Heart right ventricle (tissue), 16 donors: ENCODE measurements at regions not wholly inside any gene's neighbourhood (a gene's known extent, or its start where the extent isn't known, plus 50 kb on each side); places are given as distances from the start of the nearest gene placed in this dataset.

Source experiments
- ATAC-seq, 8 donors: fragments of 200-7000 bp; cut with Tn5 transposase; one replicate each; pipeline ENCODE4 v1.9.1; 2020; ENCODE audit warnings: mild to moderate bottlenecking in 8 of 8, moderate library complexity in 8 of 8, moderate number of reproducible peaks in 1 of 8
- DNase-seq, 2 donors: peaks; one replicate each; pipeline ENCODE4 v3.0.0-alpha.2; 2020
- H3K27ac ChIP-seq, 10 donors: fragments of 200-600 bp; sonication (generic) in 2 of 10; one replicate each; pipeline versions ENCODE4 v1.5.0 to v1.8.0; 2020 to 2022; ENCODE audit warnings: mild to moderate bottlenecking in 3 of 10
- H3K27me3 ChIP-seq, 7 donors: fragments of 200-600 bp; one replicate each; pipeline ENCODE4 v1.8.0; 2021 to 2022; ENCODE audit warnings: mild to moderate bottlenecking in 2 of 7
- H3K36me3 ChIP-seq, 9 donors: fragments of 200-600 bp; sonication (generic) in 1 of 9; one replicate each; pipeline versions ENCODE4 v1.5.0 to v1.8.0; 2020 to 2022; ENCODE audit warnings: mild to moderate bottlenecking in 2 of 9
- H3K4me1 ChIP-seq, 9 donors: fragments of 200-600 bp; sonication (generic) in 1 of 9; one replicate each; pipeline versions ENCODE4 v1.5.0 to v1.8.0; 2020 to 2022; ENCODE audit warnings: mild to moderate bottlenecking in 4 of 9
- H3K4me3 ChIP-seq, 10 donors: fragments of 200-600 bp; sonication (generic) in 2 of 10; one replicate each; pipeline versions ENCODE4 v1.5.0 to v1.8.0; 2020 to 2022; ENCODE audit warnings: mild to moderate bottlenecking in 7 of 10, moderate library complexity in 2 of 10
- H3K9me3 ChIP-seq, 11 donors: fragments of 200-600 bp in 10 of 11; sonication (generic) in 2 of 11; one replicate each; pipeline versions ENCODE4 v1.5.0 to v1.8.0; 2013 to 2022; ENCODE audit warnings: mild to moderate bottlenecking in 2 of 11, control low read depth in 1 of 11, moderate library complexity in 1 of 11
- whole genome bisulfite sequencing, 2 donors: extraction: QIAGEN DNeasy Blood & Tissue Kit; methylation state at CpG; one replicate each; pipeline ENCODE4 v1.1.7; 2013; ENCODE audit warnings: inconsistent platforms in 1 of 2; 5-methylcytosine and 5-hydroxymethylcytosine counted together
- intact Hi-C, 10 donors: fragments of 100-400 bp; cut with DNase I; formaldehyde crosslinking; loops; one replicate each; pipeline versions ENCODE4 v1.11.1 to v1.14.2; 2022
- TF ChIP-seq, protein P1 (sequence below), 9 donors: fragments of 200-600 bp; sonication (generic) in 2 of 9; IDR thresholded peaks; one replicate each; pipeline versions ENCODE4 v1.5.0 to v1.8.0; 2021 to 2022; ENCODE audit warnings: antibody characterized with exemption in 9 of 9, mild to moderate bottlenecking in 5 of 9, moderate library complexity in 1 of 9
- donor health status: Arrhythmogenic right ventricular cardiomyopathy.
- donor health status: ischemic (EF 13 %, LVEDD 7.1; RV severe dilation, severe dysfunction).
- donor health status: healthy with polysubstance abuse.
- donor health status: DM: no; HTN: yes; CAD: no.
- donor health status: DM: no; HTN: no; CAD: no.
- donor health status: ischemic (EF 25% LVEDD 6.9; RV normal size, moderate dysfunction).
- donor health status: ischemic (EF 25% LVEDD 5.7; RV mildly dilated, moderate dysfunction).
- donor health status: healthy.
- donor health status: DM: yes; HTN: yes; CAD: no.
- donor health status: Ischemic cardiomyopathy.
- donor health status: ischemic (EF 35%, LVEDD 5.7; RV mildly dilated, moderate dysfunction).
- donor health status: nonischemic (EF 11% LVEDD 7.7; RV severe dilation, severe dysfunction).
- donor health status: DM: yes; HTN: yes; CAD: no.
- donor health status: PGD.
- donor health status: ischemic (EF 29% LVEDD 5.4; RV normal size, mild dysfunction).
- donor health status: nonischemic (EF 23%, LVEDD 6.1; RV moderate dilation, normal function).

DNA sequence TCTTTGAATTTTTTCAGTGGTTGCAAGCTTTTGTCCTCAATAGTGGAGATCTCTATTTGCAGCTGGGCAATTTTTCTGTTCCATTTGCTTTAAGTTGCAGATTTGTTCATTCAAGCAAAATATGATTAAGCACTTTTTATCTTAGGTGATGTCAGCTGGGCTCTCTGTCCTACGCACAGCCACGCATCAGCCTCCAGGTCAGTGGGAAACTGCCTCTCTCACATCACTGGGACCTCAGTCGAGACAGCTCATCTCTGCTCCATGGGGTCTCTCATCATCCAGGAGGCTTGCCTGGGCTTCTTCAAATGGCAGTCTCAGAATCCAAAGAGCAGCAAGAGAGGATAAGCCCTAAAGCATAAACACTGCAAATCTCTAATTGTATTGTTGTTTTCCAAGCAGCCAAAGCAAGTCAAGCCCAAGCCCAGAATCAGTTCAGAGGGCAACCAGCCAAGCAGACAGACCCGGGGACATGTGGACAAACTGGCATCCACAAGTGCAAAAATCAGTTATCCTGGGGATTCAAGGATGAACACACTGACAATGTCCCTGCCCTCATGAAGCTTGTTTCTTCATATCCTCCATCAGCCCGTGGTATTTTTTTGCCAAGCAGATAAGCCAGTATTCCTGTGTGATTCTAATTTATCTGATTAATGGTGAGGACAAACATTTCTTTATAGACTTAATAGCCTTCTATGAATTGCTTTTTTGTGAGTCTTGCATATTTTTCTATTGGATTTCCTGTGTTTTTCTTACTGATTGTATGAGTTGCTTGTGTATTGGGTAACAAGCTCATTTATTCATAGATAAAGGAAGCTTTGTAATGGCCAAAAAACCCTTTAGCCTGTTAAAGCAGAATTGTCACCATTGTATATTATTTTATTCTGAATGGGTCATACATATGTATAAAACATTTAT lies 262.5 kb downstream of the GXYLT1 start:
- Histone ChIP-seq H3K4me3 (no peak overlapping the region), H3K4me1 (no peaks in the 10 kb centered on the region), H3K27ac (no peak overlapping the region), H3K9me3 (peaks cover 0 to 3% (median 0%) of the 10 kb centered on the region in 11 donors), H3K36me3 (no peaks in the 10 kb centered on the region), H3K27me3 (no peaks in the 10 kb centered on the region)
- TF ChIP-seq, protein P1, sequence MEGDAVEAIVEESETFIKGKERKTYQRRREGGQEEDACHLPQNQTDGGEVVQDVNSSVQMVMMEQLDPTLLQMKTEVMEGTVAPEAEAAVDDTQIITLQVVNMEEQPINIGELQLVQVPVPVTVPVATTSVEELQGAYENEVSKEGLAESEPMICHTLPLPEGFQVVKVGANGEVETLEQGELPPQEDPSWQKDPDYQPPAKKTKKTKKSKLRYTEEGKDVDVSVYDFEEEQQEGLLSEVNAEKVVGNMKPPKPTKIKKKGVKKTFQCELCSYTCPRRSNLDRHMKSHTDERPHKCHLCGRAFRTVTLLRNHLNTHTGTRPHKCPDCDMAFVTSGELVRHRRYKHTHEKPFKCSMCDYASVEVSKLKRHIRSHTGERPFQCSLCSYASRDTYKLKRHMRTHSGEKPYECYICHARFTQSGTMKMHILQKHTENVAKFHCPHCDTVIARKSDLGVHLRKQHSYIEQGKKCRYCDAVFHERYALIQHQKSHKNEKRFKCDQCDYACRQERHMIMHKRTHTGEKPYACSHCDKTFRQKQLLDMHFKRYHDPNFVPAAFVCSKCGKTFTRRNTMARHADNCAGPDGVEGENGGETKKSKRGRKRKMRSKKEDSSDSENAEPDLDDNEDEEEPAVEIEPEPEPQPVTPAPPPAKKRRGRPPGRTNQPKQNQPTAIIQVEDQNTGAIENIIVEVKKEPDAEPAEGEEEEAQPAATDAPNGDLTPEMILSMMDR (IDR thresholded peaks at IDR 0.05), result no peak
- intact Hi-C loops, result no loop called here
- 69% methylated on average over 5 of the region's 5 CpGs for WGBS, 2 donors
- ATAC-seq (no peak), DNase-seq (no peak)

DNA sequence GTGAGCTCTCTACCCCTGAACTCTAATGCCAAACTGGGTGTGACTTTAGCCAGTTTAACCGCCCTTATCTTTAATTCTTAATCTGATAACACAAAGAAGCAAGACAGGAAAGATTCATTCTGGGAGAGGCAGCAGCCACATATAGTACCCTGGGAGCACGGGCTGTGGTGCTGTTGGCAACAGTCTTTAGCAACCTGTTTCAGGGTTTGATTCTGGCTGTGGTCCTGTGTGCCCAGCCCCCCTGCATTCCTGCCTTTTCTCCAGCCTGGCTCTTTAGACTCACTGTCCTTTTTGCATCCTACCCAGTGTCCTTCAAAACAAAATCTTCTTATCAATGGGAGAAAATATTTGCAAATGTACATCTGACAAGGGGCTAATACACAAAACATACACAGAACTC lies 275.2 kb downstream of the GXYLT1 start:
- 43 to 51% methylated on average over 2 of the region's 2 CpGs for WGBS, 2 donors
- no peak for DNase-seq

DNA sequence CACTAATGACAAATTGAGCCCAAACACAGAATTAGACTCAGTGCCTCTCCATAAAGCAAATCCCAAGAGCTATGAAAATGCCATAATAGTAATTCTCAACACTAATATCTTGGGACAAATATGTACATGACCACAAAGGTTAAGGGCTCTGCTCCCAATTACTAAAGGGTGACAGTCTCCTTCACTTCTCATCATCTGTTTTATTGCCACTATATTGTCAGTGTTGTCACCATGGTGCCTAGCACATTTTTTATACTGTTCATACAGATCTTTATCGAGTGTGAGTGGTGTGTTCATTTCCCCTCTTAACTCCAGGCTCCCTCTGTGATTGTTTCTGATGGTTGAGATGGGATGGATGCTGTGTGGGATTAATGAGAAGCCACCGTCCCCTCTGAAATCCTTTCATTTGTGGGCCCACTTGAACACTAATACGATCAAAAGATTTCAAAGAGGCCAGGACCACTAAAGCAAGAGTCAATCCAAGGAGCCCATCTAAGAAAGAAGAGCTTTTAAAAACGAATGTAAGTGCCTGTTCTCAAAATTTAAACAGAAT lies 277.7 kb downstream of the GXYLT1 start:
- WGBS, 2 donors, result 80% methylated on average over 4 of the region's 4 CpGs
- peaks cover 0 to 3% (median 0%) of the 10 kb centered on the region in 7 donors for H3K27me3 ChIP-seq
- peaks cover 0 to 23% (median 7%) of the 10 kb centered on the region in 11 donors for H3K9me3 ChIP-seq
- TF ChIP-seq, protein P1 (IDR thresholded peaks at IDR 0.05), result no peak
- intact Hi-C loops, result loop anchor here in 1 of 10 donors (10.0 kb wide), 1 partner anchor 138 kb away; no protein-coding TSS in a partner anchor
- H3K27ac ChIP-seq, result no peak overlapping the region
- no peak overlapping the region for H3K4me3 ChIP-seq
- H3K4me1 ChIP-seq, result no peaks in the 10 kb centered on the region
- DNase-seq, result no peak
- H3K36me3 ChIP-seq, result no peaks in the 10 kb centered on the region
- no peak for ATAC-seq

More for the DNA sequence above, 275.2 kb downstream of the GXYLT1 start:
- Histone ChIP-seq H3K9me3 (peaks cover 0 to 32% (median 5%) of the 10 kb centered on the region in 11 donors), H3K27ac (no peak overlapping the region), H3K27me3 (peaks cover 0 to 3% (median 0%) of the 10 kb centered on the region in 7 donors), H3K4me3 (no peak overlapping the region), H3K4me1 (no peaks in the 10 kb centered on the region), H3K36me3 (no peaks in the 10 kb centered on the region)
- TF ChIP-seq, protein P1 (IDR thresholded peaks at IDR 0.05), result no peak
- no peak for ATAC-seq
- intact Hi-C loops, result loop anchor here in 1 of 10 donors (10.0 kb wide), 1 partner anchor 135 kb away; no protein-coding TSS in a partner anchor

DNA sequence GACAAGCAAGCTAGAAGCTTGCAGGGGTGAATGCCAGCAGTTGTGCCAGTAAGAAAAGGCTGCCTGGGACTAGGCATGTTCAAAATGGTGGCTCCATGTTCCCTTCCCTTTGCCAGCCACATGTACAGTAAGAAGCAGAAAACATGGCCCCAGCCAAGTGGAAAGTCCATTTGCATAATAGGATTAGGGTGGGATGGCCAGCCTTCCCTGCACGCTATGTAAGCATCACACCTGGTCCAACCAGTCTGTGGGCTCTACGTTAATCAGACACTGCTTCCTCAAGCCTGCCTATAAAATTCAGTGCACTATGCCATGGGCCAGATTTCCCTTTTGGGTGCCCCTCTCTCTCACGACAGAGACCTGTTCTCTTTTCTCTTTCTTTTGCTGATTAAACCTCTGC lies 288.4 kb downstream of the GXYLT1 start:
- Histone ChIP-seq H3K4me1 (no peaks in the 10 kb centered on the region), H3K27me3 (no peaks in the 10 kb centered on the region), H3K4me3 (no peak overlapping the region), H3K9me3 (peaks cover 0 to 8% (median 0%) of the 10 kb centered on the region in 11 donors), H3K36me3 (no peaks in the 10 kb centered on the region), H3K27ac (no peak overlapping the region)
- TF ChIP-seq, protein P1 (IDR thresholded peaks at IDR 0.05), result no peak
- no peak for DNase-seq
- intact Hi-C loops, result no loop called here
- no peak for ATAC-seq
- WGBS, 2 donors, result 85 to 88% methylated on average over 3 of the region's 3 CpGs
